ENCODE measurements at regions not wholly inside any gene's neighbourhood (a gene's known extent, or its start where the extent isn't known, plus 50 kb on each side); places are given as distances from the start of the nearest gene placed in this dataset.

DNA sequence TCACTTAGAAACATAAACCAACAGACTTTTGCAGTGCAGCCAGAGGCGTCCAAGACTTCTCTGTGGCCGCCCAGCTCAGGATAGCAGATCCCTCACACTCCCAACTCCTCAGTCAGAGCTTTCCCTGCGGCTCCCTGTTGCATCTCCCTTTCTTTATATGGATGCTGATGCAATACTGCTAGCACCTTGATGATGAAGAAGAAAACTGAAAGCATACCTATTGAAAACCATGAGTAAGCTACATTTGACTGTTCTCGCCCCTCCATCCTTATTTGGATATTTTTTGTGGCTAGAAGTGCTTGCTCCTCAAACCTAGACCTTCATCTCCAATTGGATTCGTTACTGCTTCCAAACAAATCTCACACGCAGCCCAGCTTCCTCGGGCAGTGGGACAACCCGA is 57.3 kb upstream of the UBL3 start:
- TF ChIP-seq RFX5 (IDR thresholded peaks at IDR 0.05): no peak
- TF ChIP-seq, protein P1, sequence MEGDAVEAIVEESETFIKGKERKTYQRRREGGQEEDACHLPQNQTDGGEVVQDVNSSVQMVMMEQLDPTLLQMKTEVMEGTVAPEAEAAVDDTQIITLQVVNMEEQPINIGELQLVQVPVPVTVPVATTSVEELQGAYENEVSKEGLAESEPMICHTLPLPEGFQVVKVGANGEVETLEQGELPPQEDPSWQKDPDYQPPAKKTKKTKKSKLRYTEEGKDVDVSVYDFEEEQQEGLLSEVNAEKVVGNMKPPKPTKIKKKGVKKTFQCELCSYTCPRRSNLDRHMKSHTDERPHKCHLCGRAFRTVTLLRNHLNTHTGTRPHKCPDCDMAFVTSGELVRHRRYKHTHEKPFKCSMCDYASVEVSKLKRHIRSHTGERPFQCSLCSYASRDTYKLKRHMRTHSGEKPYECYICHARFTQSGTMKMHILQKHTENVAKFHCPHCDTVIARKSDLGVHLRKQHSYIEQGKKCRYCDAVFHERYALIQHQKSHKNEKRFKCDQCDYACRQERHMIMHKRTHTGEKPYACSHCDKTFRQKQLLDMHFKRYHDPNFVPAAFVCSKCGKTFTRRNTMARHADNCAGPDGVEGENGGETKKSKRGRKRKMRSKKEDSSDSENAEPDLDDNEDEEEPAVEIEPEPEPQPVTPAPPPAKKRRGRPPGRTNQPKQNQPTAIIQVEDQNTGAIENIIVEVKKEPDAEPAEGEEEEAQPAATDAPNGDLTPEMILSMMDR (IDR thresholded peaks at IDR 0.05): no peak
- no peak for TF ChIP-seq RAD21 (conservative IDR thresholded peaks at IDR 0.05 in 1 of 2, IDR thresholded peaks at IDR 0.05 in 1 of 2)
- TF ChIP-seq BHLHE40 (IDR thresholded peaks at IDR 0.05; ENCODE audit: low read depth, low read length): no peak
- no peak for TF ChIP-seq MAZ (IDR thresholded peaks at IDR 0.05; ENCODE audit: borderline replicate concordance, low read depth, low read length)
- TF ChIP-seq POLR2A (IDR thresholded peaks at IDR 0.05; ENCODE audit: low read length): no peak
- TF ChIP-seq, protein P2, sequence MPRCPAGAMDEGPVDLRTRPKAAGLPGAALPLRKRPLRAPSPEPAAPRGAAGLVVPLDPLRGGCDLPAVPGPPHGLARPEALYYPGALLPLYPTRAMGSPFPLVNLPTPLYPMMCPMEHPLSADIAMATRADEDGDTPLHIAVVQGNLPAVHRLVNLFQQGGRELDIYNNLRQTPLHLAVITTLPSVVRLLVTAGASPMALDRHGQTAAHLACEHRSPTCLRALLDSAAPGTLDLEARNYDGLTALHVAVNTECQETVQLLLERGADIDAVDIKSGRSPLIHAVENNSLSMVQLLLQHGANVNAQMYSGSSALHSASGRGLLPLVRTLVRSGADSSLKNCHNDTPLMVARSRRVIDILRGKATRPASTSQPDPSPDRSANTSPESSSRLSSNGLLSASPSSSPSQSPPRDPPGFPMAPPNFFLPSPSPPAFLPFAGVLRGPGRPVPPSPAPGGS (IDR thresholded peaks at IDR 0.05): no peak
- no peak for TF ChIP-seq MYC (IDR thresholded peaks at IDR 0.05; ENCODE audit: borderline replicate concordance, low read length)
- no peak for TF ChIP-seq SMC3 (IDR thresholded peaks at IDR 0.05)
- TF ChIP-seq NFE2L2 (conservative IDR thresholded peaks at IDR 0.05; ENCODE audit: low read length): no peak
- TF ChIP-seq ESRRA (IDR thresholded peaks at IDR 0.05; ENCODE audit: borderline replicate concordance, low read length): no peak
- TF ChIP-seq, protein P3, sequence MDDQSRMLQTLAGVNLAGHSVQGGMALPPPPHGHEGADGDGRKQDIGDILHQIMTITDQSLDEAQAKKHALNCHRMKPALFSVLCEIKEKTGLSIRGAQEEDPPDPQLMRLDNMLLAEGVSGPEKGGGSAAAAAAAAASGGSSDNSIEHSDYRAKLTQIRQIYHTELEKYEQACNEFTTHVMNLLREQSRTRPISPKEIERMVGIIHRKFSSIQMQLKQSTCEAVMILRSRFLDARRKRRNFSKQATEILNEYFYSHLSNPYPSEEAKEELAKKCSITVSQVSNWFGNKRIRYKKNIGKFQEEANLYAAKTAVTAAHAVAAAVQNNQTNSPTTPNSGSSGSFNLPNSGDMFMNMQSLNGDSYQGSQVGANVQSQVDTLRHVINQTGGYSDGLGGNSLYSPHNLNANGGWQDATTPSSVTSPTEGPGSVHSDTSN (IDR thresholded peaks at IDR 0.05): no peak
- TF ChIP-seq HDAC2 (IDR thresholded peaks at IDR 0.05): no peak
- TF ChIP-seq JUN (IDR thresholded peaks at IDR 0.05): no peak

All from A549 (cell line).